Body of pancreas (tissue), 4 donors: ENCODE measurements at regions not wholly inside any gene's neighbourhood (a gene's known extent, or its start where the extent isn't known, plus 50 kb on each side); places are given as distances from the start of the nearest gene placed in this dataset.
"Not testable (repeated sequence)": the region's sequence is repeated elsewhere in the genome, so short reads cannot be mapped to it uniquely, and the experiment has no call there.

Experiments used
- ATAC-seq: fragments of 150-250 bp; one replicate; pipeline ENCODE4 v1.9.1; 2016
- DNase-seq, 4 donors: peaks; one replicate each; pipeline ENCODE4 v3.0.0-alpha.2; 2019
- H3K27ac ChIP-seq, 4 donors: fragments of 200-600 bp; sonication (generic); 1 replicate in 3 of 4; 2 replicates in 1 of 4; pipeline versions ENCODE4 v1.5.1 to v1.6.1; 2016 to 2019; ENCODE audit warnings: mild to moderate bottlenecking in 1 of 4, mixed read lengths in 1 of 4, moderate library complexity in 1 of 4
- H3K27me3 ChIP-seq, 2 donors: fragments of 200-600 bp; sonication (generic); one replicate each; pipeline ENCODE4 v1.6.0; 2016; ENCODE audit warnings: mild to moderate bottlenecking in 1 of 2
- H3K36me3 ChIP-seq, 2 donors: fragments of 200-600 bp; sonication (generic); replicated peaks in 1 of 2; 2 replicates each; pipeline ENCODE4 v1.5.1; 2016; ENCODE audit warnings: low read depth in 2 of 2; ENCODE audit not compliant: insufficient read depth in 1 of 2
- H3K4me1 ChIP-seq: fragments of 200-600 bp; sonication (generic); one replicate; pipeline ENCODE4 v1.6.0; 2016
- H3K4me3 ChIP-seq, 2 donors: fragments of 200-600 bp; sonication (generic); 1 replicate in 1 of 2; 2 replicates in 1 of 2; pipeline ENCODE4 v1.5.1; 2016 to 2019
- H3K9me3 ChIP-seq, 3 donors: fragments of 200-600 bp; sonication (generic); 1 replicate in 2 of 3; 2 replicates in 1 of 3; pipeline ENCODE4 v1.5.1; 2016
- CTCF ChIP-seq, 7 experiments: fragments of 450-650 bp in 4 of 7; fragments of 200-600 bp in 3 of 7; sonication (generic) in 3 of 7; IDR thresholded peaks; one replicate each; pipeline ENCODE4 v1.5.1; 2016 to 2019; ENCODE audit warnings: antibody characterized with exemption in 7 of 7
- WGBS, 2 donors: methylation state at CpG; one replicate each; pipeline ENCODE4 v1.1.5; 2017; 5-methylcytosine and 5-hydroxymethylcytosine counted together
- intact Hi-C: fragments of 100-400 bp; cut with DNase I; formaldehyde crosslinking; loops from one replicate; pipeline ENCODE4 v1.15.1; 2023

GRCh38 chr17:15835481-15835880 lies 103.4 kb downstream of the TBC1D26 start:
- ATAC-seq, intact Hi-C loops, H3K27me3 ChIP-seq, H3K4me3 ChIP-seq, H3K36me3 ChIP-seq, H3K4me1 ChIP-seq, DNase-seq, H3K27ac ChIP-seq, H3K9me3 ChIP-seq: not testable (repeated sequence)
- 55 to 69% methylated on average over 1 to 2 of the region's 4 CpGs for WGBS, 2 donors

- H3K4me3 ChIP-seq, H3K36me3 ChIP-seq, H3K4me1 ChIP-seq, DNase-seq, H3K27ac ChIP-seq, H3K27me3 ChIP-seq, ATAC-seq, intact Hi-C loops, H3K9me3 ChIP-seq: not testable (repeated sequence)
- WGBS, 2 donors = 55 to 68% methylated on average over 4 to 5 of the region's 12 CpGs
Observed at GRCh38 chr17:15836249-15836982, 104.3 kb downstream of the TBC1D26 start.

- H3K27ac ChIP-seq, H3K4me1 ChIP-seq, H3K36me3 ChIP-seq, ATAC-seq, H3K27me3 ChIP-seq, intact Hi-C loops, DNase-seq, H3K4me3 ChIP-seq, H3K9me3 ChIP-seq: not testable (repeated sequence)
- WGBS, 2 donors = 82% methylated on average over 5 of the region's 5 CpGs
Observed at GRCh38 chr17:15836991-15837390, 104.9 kb downstream of the TBC1D26 start.

- H3K4me1 ChIP-seq, H3K9me3 ChIP-seq, DNase-seq, intact Hi-C loops, H3K4me3 ChIP-seq, H3K27me3 ChIP-seq, H3K36me3 ChIP-seq: not testable (repeated sequence)
- WGBS, 2 donors = 20 to 29% methylated on average over 5 of the region's 6 CpGs
- H3K27ac ChIP-seq = peak overlapping the region in 1 of 4 donors; percentile 59
- ATAC-seq = peak; percentile 82
Observed at GRCh38 chr17:15847447-15848229, 97.3 kb upstream of the ADORA2B start.

GRCh38 chr17:15849054-15849453 lies 95.9 kb upstream of the ADORA2B start:
- H3K27ac ChIP-seq, H3K4me1 ChIP-seq, H3K9me3 ChIP-seq, H3K27me3 ChIP-seq, intact Hi-C loops, H3K4me3 ChIP-seq, H3K36me3 ChIP-seq: not testable (repeated sequence)
- peak; percentile 84 for ATAC-seq
- TF ChIP-seq CTCF (IDR thresholded peaks at IDR 0.05) = peak; percentile 12 to 61 (median 29)
- WGBS, 2 donors = 24 to 53% methylated on average over 6 of the region's 6 CpGs
- DNase-seq = peak; percentile 54 to 70 (median 60)

- 36 to 53% methylated on average over 2 of the region's 2 CpGs for WGBS, 2 donors
- H3K4me1 ChIP-seq, H3K9me3 ChIP-seq, DNase-seq, H3K36me3 ChIP-seq, H3K4me3 ChIP-seq, H3K27me3 ChIP-seq, H3K27ac ChIP-seq, ATAC-seq, intact Hi-C loops: not testable (repeated sequence)
Observed at GRCh38 chr17:15850071-15850470, 94.9 kb upstream of the ADORA2B start.

- intact Hi-C loops, ATAC-seq, DNase-seq, H3K4me3 ChIP-seq, H3K9me3 ChIP-seq, H3K27ac ChIP-seq, H3K27me3 ChIP-seq, H3K36me3 ChIP-seq, H3K4me1 ChIP-seq: not testable (repeated sequence)
- WGBS, 2 donors = 36 to 61% methylated on average over 3 of the region's 3 CpGs
Observed at GRCh38 chr17:15850687-15851086, 94.2 kb upstream of the ADORA2B start.

- DNase-seq, H3K27me3 ChIP-seq, H3K9me3 ChIP-seq, H3K4me1 ChIP-seq, H3K27ac ChIP-seq, intact Hi-C loops, H3K36me3 ChIP-seq, ATAC-seq, H3K4me3 ChIP-seq: not testable (repeated sequence)
- 86% methylated on average over 1 of the region's 4 CpGs; no CpG with 5 or more reads in 1 of the 2 donors for WGBS, 2 donors
Observed at GRCh38 chr17:15852863-15853262, 92.1 kb upstream of the ADORA2B start.

DNA sequence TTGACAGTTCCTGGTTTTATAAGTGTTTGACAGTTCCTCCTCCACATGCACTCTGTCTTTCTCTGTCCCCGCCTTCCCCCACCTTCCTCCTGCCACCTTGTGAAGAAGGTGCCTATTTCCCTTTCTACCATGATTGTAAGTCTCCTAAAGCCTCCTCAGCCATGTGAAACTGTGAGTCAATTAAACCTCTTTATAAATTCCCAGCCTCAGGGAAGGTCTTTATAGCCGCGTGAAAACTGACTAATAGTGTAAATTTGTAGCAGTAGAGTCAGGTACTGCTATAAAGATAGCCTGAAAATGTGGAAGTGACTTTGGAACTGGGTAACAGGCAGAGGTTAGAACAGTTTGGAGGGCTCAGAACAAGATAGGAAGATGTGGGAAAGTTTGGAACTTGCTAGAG lies 88.7 kb upstream of the ADORA2B start:
- H3K36me3 ChIP-seq, DNase-seq, H3K9me3 ChIP-seq, H3K27me3 ChIP-seq, intact Hi-C loops, ATAC-seq, H3K4me3 ChIP-seq, H3K4me1 ChIP-seq, H3K27ac ChIP-seq: not testable (repeated sequence)
- WGBS, 2 donors = 38 to 83% methylated on average over 1 to 2 of the region's 3 CpGs

GRCh38 chr17:15856745-15857144 lies 88.2 kb upstream of the ADORA2B start:
- H3K36me3 ChIP-seq, intact Hi-C loops, H3K4me1 ChIP-seq, ATAC-seq, H3K27ac ChIP-seq, H3K9me3 ChIP-seq, H3K4me3 ChIP-seq, DNase-seq, H3K27me3 ChIP-seq: not testable (repeated sequence)
- WGBS, 2 donors = 63 to 95% methylated on average over 2 of the region's 2 CpGs

GRCh38 chr17:15858082-15858481 lies 86.8 kb upstream of the ADORA2B start:
- H3K27me3 ChIP-seq, ATAC-seq, H3K4me1 ChIP-seq, DNase-seq, intact Hi-C loops, H3K27ac ChIP-seq, H3K9me3 ChIP-seq, H3K36me3 ChIP-seq, H3K4me3 ChIP-seq: not testable (repeated sequence)
- 75 to 88% methylated on average over 3 of the region's 3 CpGs for WGBS, 2 donors
